Right forelimb (tissue), 1 donor: ENCODE measurements at regions not wholly inside any gene's neighbourhood (a gene's known extent, or its start where the extent isn't known, plus 50 kb on each side); places are given as distances from the start of the nearest gene placed in this dataset.
"Not testable (repeated sequence)": the region's sequence is repeated elsewhere in the genome, so short reads cannot be mapped to it uniquely, and the experiment has no call there.

ENCODE experiments used
- DNase-seq: peaks from one replicate; pipeline ENCODE4 v3.0.0-alpha.2; 2018

- peak; percentile 53 for DNase-seq
Measured at GRCh38 chr1:232335741-232336293, 294.1 kb downstream of the SIPA1L2 start.

- no peak for DNase-seq
Measured at GRCh38 chr1:232335261-232335660, 294.7 kb downstream of the SIPA1L2 start.

- no peak for DNase-seq
Measured at GRCh38 chr1:232334811-232335210, 295.1 kb downstream of the SIPA1L2 start.

GRCh38 chr1:232334246-232334645 is 295.7 kb downstream of the SIPA1L2 start:
- no peak for DNase-seq

- no peak for DNase-seq
Measured at GRCh38 chr1:232333419-232333767, 296.5 kb downstream of the SIPA1L2 start.

- DNase-seq = not testable (repeated sequence)
Measured at GRCh38 chr1:232332710-232333418, 297.1 kb downstream of the SIPA1L2 start.

GRCh38 chr1:232329103-232329813 is 300.7 kb downstream of the SIPA1L2 start:
- no peak for DNase-seq

- DNase-seq = no peak
Measured at GRCh38 chr1:232328486-232329102, 301.3 kb downstream of the SIPA1L2 start.

- no peak for DNase-seq
Measured at GRCh38 chr1:232327899-232328298, 302.0 kb downstream of the SIPA1L2 start.

GRCh38 chr1:232327269-232327668 is 302.7 kb downstream of the SIPA1L2 start:
- DNase-seq = no peak

- no peak for DNase-seq
Measured at GRCh38 chr1:232322162-232322734, 307.7 kb downstream of the SIPA1L2 start.

GRCh38 chr1:232319518-232320210 is 310.3 kb downstream of the SIPA1L2 start:
- DNase-seq = no peak

GRCh38 chr1:232319072-232319471 is 310.9 kb downstream of the SIPA1L2 start:
- DNase-seq = no peak

GRCh38 chr1:232318143-232318542 is 311.8 kb downstream of the SIPA1L2 start:
- DNase-seq = no peak

- no peak for DNase-seq
Measured at GRCh38 chr1:232317350-232317749, 312.6 kb downstream of the SIPA1L2 start.

- DNase-seq = no peak
Measured at GRCh38 chr1:232316864-232317263, 313.1 kb downstream of the SIPA1L2 start.

GRCh38 chr1:232313876-232314275 is 316.1 kb downstream of the SIPA1L2 start:
- DNase-seq = not testable (repeated sequence)

- no peak for DNase-seq
Measured at GRCh38 chr1:232310541-232310940, 319.4 kb downstream of the SIPA1L2 start.

GRCh38 chr1:232308616-232309015 is 321.3 kb downstream of the SIPA1L2 start:
- no peak for DNase-seq

GRCh38 chr1:232307296-232308017 is 322.5 kb downstream of the SIPA1L2 start:
- no peak for DNase-seq

GRCh38 chr1:232306269-232306961 is 323.5 kb downstream of the SIPA1L2 start:
- DNase-seq = peak; percentile 83
